ENCODE measurements at regions not wholly inside any gene's neighbourhood (a gene's known extent, or its start where the extent isn't known, plus 50 kb on each side); places are given as distances from the start of the nearest gene placed in this dataset.

GRCh38 chr3:110894574-110894973, 177.0 kb upstream of the NECTIN3 start:
- H3K4me2 ChIP-seq (ENCODE audit: low read length), result no peak overlapping the region
- no peak overlapping the region for H2AFZ ChIP-seq (ENCODE audit: low read depth, low read length)
- TF ChIP-seq MXI1 (conservative IDR thresholded peaks at IDR 0.05; ENCODE audit: poor library complexity, severe bottlenecking) (no peak), EP300 (conservative IDR thresholded peaks at IDR 0.05; ENCODE audit: poor library complexity, severe bottlenecking) (no peak), EZH2 (IDR thresholded peaks at IDR 0.05; ENCODE audit: borderline replicate concordance, insufficient read depth, low read length, poor library complexity, severe bottlenecking) (no peak), CTCF (IDR thresholded peaks at IDR 0.05; ENCODE audit: poor library complexity, severe bottlenecking) (no peak), RAD21 (conservative IDR thresholded peaks at IDR 0.05) (no peak), POLR2AphosphoS5 (IDR thresholded peaks at IDR 0.05) (no peak), SMC3 (conservative IDR thresholded peaks at IDR 0.05; ENCODE audit: poor library complexity) (no peak), TAF1 (IDR thresholded peaks at IDR 0.05; ENCODE audit: low read depth) (no peak)
- no peak overlapping the region for H3K4me3 ChIP-seq (ENCODE audit: low read length)
- H4K20me1 ChIP-seq (ENCODE audit: insufficient read depth), result no peaks in the 10 kb centered on the region
- H3K36me3 ChIP-seq (ENCODE audit: insufficient read depth, low read length), result no peaks in the 10 kb centered on the region
- H3K9me2 ChIP-seq (ENCODE audit: insufficient read depth, low read length), result no peaks in the 10 kb centered on the region
- H3K27ac ChIP-seq (ENCODE audit: low read length), result no peak overlapping the region
- H3K9ac ChIP-seq (ENCODE audit: low read length), result no peak overlapping the region
- H3K27me3 ChIP-seq (ENCODE audit: insufficient read depth, low read depth, low read length), result no peaks in the 10 kb centered on the region
- H3K79me2 ChIP-seq (replicated peaks; ENCODE audit: insufficient read depth, low read length), result no peaks in the 10 kb centered on the region
- H3F3A ChIP-seq (ENCODE audit: insufficient read depth, low read length, poor library complexity, severe bottlenecking), result no peaks in the 10 kb centered on the region
- H3K9me3 ChIP-seq (ENCODE audit: low read length), result no peaks in the 10 kb centered on the region

GRCh38 chr3:110895054-110895453, 176.6 kb upstream of the NECTIN3 start:
- no peaks in the 10 kb centered on the region for H3K9me3 ChIP-seq (ENCODE audit: low read length)
- no peaks in the 10 kb centered on the region for H3K36me3 ChIP-seq (ENCODE audit: insufficient read depth, low read length)
- TF ChIP-seq SMC3 (conservative IDR thresholded peaks at IDR 0.05; ENCODE audit: poor library complexity), result no peak
- TF ChIP-seq EP300 (conservative IDR thresholded peaks at IDR 0.05; ENCODE audit: poor library complexity, severe bottlenecking), result no peak
- no peak for TF ChIP-seq RAD21 (conservative IDR thresholded peaks at IDR 0.05)
- TF ChIP-seq CTCF (IDR thresholded peaks at IDR 0.05; ENCODE audit: poor library complexity, severe bottlenecking), result no peak
- TF ChIP-seq POLR2AphosphoS5 (IDR thresholded peaks at IDR 0.05), result no peak
- no peak for TF ChIP-seq REST (IDR thresholded peaks at IDR 0.05; ENCODE audit: borderline replicate concordance)
- TF ChIP-seq TAF1 (IDR thresholded peaks at IDR 0.05; ENCODE audit: low read depth), result no peak
- no peak for TF ChIP-seq EZH2 (IDR thresholded peaks at IDR 0.05; ENCODE audit: borderline replicate concordance, insufficient read depth, low read length, poor library complexity, severe bottlenecking)
- no peak for TF ChIP-seq MXI1 (conservative IDR thresholded peaks at IDR 0.05; ENCODE audit: poor library complexity, severe bottlenecking)
- no peaks in the 10 kb centered on the region for H3K27me3 ChIP-seq (ENCODE audit: insufficient read depth, low read depth, low read length)
- H3F3A ChIP-seq (ENCODE audit: insufficient read depth, low read length, poor library complexity, severe bottlenecking), result no peaks in the 10 kb centered on the region
- no peak overlapping the region for H3K4me3 ChIP-seq (ENCODE audit: low read length)
- H2AFZ ChIP-seq (ENCODE audit: low read depth, low read length), result no peak overlapping the region
- H3K27ac ChIP-seq (ENCODE audit: low read length), result no peak overlapping the region
- H3K79me2 ChIP-seq (replicated peaks; ENCODE audit: insufficient read depth, low read length), result no peaks in the 10 kb centered on the region
- no peak overlapping the region for H3K4me2 ChIP-seq (ENCODE audit: low read length)
- no peaks in the 10 kb centered on the region for H3K9me2 ChIP-seq (ENCODE audit: insufficient read depth, low read length)
- H3K9ac ChIP-seq (ENCODE audit: low read length), result no peak overlapping the region
- H4K20me1 ChIP-seq (ENCODE audit: insufficient read depth), result no peaks in the 10 kb centered on the region
